GM18508 (cell line): ENCODE measurements at regions not wholly inside any gene's neighbourhood (a gene's known extent, or its start where the extent isn't known, plus 50 kb on each side); places are given as distances from the start of the nearest gene placed in this dataset.

Experiments used
- ATAC-seq: cut with Tn5 transposase; IDR thresholded peaks from one replicate; pipeline ENCODE4 v1.9.1; 2021; ENCODE audit warnings: moderate number of reproducible peaks; ENCODE audit not compliant: insufficient read depth, unreplicated experiment

DNA sequence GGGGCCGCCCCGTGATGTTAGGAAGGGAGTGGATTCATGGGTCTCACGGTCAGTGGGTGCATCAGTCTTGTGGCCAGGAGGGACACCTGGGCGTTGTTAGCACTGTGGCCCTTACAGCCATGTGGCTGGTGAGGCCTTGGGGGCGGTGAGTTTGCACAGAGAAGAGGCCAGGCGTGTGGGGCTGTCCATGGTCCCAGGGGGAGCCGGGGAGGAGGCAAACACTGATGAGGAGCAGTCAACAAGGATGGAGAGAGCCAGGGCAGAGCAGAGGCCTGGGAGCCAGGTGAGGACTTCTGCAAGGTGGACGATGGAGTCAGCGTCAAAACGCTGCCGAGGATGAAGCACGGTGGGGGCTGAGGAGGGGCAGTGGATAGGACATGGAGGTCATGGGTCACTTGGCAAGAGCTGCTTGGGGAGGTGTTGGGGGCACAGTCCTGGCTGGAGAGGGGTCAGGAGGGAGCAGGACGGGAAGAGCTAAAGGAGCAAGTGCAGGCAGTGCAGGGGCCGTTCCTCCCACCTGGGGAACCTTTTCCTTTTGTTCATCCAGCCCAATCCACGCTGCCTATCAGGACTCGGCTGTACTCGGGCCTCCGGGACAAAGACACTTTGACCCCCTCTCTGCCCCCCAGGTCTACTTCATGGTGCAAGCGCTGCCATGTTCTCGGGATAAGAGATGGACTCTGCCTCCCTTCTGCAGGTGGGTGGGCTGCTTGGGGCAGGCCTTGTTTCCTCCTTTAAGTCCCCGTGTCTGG, 801.1 kb downstream of the TBC1D22A start:
- no peak for ATAC-seq

DNA sequence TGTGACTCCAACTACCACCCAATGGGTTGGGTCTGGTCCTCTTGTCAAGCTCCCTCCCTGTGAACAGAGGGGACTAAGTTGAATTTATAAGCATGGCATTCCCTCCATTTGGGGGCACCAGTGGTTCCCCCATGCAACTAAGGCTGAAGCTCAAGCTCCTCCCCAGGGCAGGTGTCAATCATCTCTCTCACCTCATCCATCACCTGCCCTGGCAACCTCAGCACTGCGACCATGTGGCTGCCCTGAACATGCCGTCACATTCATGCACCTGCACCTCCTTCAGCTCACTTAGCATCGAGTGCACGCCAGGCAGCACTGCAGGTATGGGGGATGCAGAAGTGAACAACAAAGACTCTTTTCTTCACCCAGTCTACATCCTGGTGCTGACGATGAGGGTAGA, 799.3 kb downstream of the TBC1D22A start:
- no peak for ATAC-seq

DNA sequence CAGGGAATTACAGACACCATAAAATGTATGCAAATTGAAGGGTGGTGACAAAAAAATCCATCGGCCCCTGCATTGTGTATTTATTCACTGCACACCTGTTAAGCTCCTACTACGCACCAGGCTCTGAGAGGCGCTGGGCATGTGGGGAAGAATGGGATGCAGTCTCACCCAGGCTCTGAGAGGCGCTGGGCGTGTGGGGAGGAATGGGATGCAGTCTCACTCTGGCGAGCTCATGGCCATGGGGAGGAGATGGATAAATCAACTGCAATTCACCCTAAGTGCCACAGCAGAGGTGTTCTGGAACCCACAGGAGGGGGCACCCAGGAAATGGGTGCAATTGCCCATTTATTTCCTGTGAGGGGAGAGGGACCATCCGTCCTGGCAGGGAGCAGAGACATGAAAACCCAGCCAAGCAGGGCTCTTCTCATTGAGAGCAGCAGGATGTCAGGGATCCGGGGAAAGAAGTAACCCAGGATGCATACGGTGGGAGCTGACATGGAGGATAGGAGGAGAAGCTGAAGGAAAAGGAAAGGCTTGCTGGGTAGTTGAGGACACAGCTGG, 798.7 kb downstream of the TBC1D22A start:
- ATAC-seq: no peak

DNA sequence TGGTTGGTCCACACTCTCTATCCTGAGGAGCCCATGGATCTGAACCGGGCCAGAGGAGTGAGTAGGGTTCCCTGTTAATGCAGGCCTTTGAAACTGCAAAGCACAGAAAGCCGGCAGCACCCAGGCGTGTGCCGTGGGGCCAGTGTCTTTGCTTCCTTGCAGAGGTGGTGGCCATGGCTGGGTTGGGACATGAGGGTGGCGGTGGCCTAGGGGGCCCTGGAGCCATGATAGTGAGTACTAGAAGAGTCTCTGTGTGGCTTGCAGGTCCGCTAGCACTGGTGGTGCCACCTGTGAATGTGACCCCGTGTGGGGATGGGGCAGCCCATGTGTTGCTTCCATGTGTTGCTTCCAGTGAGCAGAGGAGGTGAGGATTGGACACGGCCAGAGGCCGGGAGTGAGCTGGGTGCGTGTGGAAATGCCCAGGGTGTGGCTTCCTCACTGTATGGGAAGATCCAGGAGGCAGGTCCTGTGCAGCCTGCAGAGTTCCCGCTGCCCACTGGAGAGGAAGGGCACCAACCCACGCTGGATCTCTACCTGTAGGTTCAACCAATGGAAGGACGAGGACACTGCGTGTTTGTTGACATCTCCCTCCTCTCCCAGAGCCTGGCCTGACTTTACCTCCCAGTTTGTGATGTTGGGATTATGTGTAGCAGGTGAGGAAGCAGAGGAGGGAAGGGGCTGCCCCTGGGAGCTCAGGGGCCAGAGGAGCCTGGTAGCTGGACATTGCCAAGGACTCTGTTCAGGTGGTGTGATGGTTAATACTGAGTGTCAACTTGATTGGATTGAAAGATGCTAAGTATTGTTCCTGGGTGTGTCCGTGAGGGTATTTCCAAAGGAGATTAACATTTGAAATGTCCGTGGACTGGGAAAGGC, 796.6 kb downstream of the TBC1D22A start:
- ATAC-seq: no peak

DNA sequence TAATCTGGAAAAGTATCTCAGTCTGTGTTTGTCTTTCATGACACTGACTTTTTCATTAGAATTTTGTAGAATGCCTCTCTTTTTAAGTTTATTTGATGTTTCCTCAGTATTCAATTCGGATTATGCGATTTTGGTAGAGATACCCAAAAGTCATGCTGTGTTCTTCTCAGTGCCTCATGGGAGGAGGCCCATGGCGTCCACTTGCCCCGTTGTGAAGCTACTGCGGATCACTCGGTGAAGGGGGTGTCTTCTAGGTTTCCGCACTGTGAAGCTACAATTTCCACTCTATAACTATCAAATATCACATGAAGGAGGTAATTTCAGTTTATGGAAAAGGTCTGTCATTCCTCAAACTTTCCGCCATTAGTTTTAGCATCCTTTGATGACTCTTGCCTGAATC, 794.0 kb downstream of the TBC1D22A start:
- no peak for ATAC-seq

DNA sequence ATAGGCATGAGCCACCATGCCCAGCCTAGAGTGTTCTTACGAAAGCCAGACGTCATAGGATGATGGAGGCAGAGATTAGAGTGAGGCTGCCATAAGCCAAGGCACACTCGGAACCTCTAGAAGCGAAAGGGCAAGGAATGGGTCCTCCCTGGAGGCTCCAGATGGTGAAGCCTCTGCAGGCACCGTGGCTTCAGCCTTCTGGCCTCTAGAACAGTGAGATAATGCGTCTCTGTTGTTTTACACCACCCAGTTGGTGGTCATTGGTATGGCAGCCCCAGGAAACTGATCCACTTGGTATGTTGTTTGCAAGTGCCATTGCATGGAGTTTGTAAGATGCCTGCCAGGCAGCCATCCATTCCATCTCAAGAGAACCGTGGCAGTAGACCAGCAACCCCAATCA, 791.0 kb downstream of the TBC1D22A start:
- ATAC-seq: no peak

DNA sequence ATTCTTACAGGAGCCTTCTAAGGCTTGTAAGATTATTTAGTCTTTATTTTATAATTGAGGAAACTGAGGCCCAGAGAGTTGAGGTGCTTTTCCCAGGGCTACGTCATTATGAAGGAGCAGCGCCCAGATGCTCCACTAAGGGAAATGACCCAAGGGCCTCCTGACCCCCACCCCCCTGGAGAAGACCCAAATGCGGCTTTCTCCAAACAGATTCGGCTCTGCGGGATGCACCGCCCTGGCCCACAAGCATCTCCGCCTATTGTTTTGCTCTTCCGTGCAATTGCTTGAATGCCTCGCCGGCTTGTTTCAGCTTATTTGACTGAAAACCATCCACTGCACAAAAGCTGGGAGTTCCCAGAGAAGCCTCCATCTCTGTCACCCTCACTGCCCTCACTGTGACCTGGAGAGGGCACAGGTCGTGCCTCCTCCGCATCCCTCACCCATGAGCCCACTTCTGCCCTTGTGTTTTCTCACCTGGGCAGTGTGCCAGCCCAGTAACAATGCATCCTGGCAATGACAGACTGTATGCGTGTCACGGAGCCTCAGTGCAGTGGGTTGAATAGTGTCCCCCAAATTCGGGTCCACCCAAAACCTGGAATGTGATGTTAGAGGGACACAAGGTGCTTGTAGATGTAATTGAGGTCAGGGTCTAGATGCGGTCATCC, 790.2 kb downstream of the TBC1D22A start:
- ATAC-seq: no peak

DNA sequence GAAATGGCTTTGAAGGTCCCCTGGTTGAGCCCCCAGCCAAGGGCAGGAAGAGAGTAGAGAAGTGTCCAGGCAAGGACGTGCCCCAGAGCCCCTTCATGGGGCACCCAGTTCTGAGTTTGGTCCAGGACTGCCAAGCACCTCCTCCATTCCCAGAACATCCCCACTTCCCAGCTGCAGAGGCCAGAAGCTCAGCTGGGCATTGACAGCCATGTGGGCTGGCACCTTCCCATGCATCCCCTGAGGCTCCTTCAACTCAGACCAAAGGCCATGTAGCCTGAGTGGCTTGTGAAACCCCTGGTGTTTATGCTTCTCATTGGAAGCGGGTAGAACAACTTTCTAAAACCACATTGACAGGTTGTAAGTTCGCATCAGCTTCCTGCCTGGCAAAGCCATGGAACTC, 789.6 kb downstream of the TBC1D22A start:
- ATAC-seq: no peak

DNA sequence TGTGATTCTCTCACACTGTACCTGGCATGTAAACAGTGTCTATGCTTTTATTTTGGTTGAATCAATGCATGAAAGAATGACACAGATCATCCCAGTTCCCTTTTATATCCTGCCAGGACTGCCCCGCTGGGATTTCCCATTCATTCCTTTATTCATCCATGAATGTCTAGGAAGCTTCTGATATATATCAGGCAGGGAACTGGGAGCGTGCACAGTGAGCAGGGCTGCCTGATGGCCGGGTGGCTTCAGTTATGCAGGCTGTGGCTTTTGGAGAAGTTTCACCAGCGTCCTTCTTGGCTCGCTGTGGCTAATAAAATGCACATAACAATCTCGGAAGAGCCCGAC, 789.0 kb downstream of the TBC1D22A start:
- ATAC-seq: no peak

DNA sequence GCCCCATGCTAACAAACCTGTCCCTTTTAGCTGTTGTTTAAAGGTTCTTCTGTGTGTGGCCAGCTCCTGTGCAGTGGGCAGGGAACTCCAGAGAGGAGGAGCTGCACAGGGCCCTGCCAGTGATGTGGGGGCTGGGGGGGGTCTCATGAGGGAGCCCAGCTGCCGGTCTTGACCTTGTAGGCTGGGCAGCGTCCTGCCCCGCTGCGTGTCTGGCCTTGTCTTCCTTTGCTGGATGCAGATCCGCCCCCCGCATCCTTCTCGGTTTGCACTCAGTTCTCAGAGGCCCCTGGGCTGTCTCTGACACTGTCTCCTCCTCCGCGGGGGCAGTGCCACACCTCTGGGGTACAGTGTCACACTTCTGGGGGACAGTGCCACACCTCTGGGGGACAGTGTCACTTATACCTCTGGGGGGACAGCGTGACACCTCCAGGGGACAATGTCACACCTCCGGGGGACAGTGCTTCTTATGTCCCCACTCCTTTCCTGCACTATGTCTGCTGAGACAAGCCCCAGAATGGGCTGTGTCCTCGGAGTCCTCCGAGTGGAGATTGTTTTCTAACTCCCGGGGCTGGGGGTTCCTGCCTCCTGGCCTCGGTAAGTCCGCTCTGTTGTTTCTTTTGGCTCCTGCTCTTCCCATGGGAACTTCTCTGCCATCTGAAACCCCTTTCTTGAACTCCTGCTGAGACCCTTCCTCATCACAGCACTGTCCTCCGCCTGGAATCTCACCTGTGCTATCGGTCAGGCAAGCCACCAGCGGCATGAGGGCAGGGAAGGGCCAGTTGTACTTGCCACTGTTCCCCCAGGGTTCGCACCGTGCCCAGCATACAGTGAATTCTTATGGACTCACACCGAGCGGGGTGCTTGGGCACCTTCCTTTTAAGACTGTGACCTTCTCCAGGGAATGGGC, 788.3 kb downstream of the TBC1D22A start:
- ATAC-seq: no peak

DNA sequence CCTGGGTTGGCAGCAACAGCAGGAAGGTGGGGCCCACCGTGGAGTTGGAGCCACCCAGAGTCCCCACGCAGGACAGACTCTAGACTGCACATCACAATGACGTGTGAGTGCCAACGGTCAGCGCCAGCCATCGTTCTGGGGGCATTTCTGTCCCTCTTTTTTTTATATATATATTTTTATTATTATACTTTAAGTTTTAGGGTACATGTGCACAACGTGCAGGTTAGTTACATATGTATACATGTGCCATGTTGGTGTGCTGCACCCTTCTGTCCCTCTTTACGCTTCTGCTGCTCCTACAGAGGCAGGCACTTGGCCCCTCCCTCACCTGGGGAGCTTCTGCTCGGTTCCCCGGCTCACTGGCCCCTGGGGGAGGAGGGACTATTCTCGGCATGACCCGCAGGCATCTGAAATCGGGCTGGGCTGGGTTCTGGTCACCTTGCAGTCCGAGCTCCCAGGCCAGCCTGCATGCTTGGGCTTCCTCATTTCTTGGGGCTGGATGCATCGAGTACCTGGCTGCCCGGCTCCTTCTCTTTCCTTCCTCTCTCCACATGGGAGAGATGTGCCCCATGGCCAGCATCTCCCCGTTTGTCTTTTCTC, 787.4 kb downstream of the TBC1D22A start:
- no peak for ATAC-seq

DNA sequence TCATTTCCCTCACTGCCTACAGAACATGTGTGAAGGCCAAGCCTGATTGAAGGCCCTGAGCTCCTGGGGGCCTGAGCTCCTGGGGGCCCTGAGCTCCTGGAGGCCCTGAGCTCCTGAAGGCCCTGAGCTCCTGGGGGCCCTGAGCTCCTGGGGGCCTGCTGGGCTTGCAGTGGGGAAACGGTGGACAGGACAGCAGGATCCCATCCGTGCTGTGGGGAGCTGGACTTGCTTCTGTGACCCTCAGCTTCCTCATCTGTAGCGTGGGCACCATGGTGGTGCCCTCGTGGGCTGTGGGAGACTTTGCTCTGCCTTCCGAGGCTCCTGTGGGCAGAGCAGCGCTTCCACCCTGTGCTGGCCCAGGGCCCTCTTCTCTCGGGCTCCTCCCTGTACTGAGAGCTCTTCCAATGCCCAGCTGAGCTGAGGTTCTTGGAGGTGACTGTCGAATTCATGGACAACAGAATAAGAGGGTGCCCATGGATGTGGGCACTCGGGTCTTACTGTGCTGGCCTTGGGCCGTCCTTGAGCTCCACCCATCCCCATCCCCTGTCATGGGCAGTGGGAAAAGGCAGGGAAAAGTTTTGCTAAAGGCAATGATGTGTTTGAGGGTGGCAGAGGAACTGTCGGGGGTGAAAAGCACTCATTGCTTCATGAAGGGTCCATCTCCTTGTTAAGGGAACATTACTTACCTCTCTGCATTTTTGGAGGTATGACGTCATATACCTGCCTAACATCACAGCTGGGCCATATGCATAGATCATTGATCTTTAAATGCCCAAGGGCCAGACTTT, 786.7 kb downstream of the TBC1D22A start:
- no peak for ATAC-seq

DNA sequence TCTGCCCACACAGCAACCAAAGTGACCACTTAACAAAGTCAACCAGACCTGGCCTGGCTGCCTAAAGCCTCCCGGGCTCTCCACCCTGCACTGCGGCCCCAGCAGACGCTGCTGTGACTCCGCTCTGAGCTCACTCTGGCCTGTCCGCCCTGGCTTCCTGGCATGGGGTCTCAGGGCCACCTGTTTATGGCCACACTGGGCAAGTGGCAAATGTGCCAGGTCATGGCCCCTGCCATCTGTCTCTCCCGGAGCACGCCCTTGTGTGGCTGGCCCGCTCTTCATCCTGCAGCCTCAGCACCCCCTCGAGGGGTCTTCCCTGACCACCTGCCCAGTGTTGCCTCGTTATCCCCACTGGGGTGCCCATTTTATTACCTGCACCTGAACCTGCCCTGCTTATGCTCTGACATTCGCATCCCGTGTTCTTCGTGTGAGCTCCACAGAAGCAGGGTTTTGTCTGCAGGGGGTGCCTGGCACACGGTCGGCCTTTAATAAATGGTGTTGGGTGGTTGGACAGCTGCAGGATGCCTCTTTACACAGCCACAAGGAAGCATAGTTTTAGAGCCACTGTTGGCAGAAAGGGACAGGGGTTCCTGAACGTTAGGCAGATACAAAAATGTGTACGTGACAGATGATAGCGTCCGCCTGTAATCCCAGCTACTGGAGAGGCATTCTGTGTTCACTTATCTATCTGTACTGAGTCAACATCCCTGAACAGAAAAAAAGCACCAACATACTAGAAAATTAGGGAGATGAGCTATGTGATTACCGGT, 785.6 kb downstream of the TBC1D22A start:
- no peak for ATAC-seq

DNA sequence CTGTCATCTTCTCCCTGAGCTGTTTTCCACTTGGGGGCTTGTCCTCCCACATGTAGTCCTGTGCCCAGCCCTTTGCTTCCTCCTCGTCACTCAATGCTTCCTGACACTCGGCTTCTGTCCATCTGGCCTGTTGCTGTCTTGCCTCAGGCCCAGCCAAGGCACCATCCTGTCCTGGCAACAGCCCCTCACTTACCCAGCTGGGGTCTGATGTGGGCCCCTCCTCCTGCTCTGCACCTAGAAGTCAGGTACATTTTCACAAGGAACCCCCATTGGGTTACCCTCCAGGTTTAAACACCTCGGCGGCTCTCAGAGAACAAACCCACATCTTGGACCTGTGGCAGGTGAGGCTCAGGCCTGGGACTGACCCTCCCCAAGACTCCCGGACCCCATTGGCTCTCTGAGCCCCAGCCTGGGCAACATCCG, 784.8 kb downstream of the TBC1D22A start:
- ATAC-seq: no peak

DNA sequence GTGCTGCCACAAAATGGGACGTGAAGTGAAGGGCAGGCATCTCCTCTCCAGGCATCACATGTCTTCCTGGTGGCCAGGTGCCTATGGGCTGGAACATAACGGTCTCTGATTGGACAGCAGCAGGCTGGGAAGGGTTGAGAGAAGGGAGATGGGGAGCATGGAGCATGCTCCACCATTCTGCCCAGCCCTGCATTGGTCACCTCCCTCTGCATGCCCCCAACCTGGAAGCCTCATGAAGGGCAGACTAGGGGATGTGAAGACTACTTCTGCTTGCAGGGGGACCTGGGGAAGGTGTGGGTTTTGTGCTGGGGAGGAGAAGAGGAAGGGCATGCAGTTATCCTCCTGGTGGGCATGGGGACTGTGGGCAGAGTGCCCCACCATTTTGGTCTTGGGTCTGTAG, 782.2 kb downstream of the TBC1D22A start:
- no peak for ATAC-seq

DNA sequence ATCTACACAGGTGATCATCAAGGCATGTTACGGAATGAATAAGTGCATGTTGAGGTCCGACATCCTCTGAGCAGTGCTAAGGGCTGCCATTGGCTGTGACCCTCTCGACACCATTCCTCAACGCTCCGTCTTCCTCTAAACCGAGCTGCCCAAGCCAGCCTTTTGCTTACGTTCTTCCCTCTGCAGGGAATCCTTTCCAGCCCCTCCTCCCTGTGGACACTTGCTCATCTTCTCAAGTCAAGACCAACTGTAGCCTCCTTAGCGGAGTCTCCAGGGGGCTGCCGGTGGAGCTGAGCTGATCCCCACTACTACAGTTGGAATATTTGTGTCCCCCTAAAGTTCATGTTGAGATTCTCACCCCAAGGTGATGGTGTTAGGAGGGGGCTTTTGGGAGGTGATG, 781.0 kb downstream of the TBC1D22A start:
- ATAC-seq: no peak

DNA sequence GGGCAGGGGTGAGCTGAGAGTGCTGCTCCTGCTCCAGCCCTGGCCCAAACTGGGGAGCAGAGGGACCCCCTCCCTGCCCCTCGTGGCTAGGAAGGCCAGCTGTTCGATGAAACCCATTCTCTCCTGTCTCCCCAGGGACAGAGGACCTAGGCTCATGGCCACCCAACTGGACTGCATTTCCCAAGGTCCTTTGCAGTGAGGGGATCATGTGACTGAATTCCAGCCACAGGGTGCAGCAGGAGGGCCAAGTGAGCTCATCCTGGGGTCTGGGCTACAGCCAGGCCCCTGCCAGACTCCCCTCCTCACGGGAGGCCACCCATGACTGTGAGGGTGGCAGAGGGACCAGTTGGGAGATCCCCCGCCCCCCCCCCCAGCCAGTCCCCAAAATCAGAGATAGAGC, 777.6 kb downstream of the TBC1D22A start:
- no peak for ATAC-seq

DNA sequence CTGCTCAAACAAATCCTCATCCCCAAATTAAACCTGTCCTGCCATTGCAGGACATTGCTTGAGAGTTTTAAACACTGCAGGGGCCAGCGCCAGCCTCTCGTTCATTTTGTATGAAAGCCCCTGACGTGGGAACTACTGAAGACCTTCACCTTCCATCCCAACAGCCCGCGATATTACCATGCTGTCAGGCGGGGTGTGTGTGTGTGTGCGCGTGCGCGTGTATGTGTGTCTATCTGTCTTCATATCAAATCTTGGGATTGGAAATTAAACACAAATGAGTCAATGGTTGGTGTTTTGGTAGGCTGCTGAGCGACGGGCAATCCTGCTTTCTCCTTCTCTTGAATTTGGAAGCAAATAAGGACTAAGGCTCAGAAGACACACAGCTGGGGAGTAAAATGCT, 776.9 kb downstream of the TBC1D22A start:
- no peak for ATAC-seq
